Limb (tissue), 2 donors: ENCODE measurements at regions not wholly inside any gene's neighbourhood (a gene's known extent, or its start where the extent isn't known, plus 50 kb on each side); places are given as distances from the start of the nearest gene placed in this dataset.
A peak's percentile ranks its signal among the peaks of the same experiment; 100 is the strongest.
"Not testable (repeated sequence)": the region's sequence is repeated elsewhere in the genome, so short reads cannot be mapped to it uniquely, and the experiment has no call there.

Source experiments
- DNase-seq, 2 donors: peaks; one replicate each; pipeline ENCODE4 v3.0.0-alpha.2; 2016; ENCODE audit errors: extremely low spot score in 2 of 2

DNA sequence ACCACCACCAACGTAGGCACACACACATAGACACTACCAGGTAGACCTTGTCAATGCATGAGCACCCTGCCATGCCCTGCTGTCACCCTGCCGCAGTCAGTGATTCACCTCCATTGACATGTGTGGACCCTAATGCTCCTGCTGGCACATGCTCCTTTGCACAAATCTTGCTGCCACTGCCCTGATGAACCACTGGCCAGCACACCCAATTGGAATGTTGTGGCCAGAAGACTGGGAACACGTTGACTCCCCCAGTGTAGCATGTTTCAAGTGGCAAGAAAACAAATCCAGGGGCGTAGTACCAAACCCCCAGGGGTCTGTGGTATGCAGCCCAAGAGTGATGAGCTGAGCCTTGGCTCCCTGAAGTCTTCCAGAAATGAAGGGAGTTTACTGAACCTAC, 486.4 kb upstream of the KIF2B start:
- DNase-seq, result no peak

DNA sequence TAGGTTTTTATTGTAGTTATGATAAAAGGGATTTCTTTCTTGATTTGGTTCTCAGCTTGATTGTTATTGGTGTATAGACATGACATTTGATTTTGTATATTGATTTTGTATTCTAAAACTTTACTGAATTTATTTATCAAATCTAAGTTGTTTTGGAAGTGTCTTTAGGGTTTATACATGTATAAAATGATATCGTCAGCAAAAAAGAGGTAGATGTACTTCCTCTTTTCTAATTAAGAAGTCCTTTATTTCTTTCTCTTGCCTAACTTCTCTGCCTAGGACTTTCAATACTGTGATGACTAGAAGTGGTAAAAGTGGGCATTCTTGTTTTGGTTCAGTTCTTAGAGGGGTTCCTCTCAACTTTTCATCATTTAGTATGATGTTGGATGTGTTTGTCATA, 487.3 kb upstream of the KIF2B start:
- DNase-seq, result no peak

DNA sequence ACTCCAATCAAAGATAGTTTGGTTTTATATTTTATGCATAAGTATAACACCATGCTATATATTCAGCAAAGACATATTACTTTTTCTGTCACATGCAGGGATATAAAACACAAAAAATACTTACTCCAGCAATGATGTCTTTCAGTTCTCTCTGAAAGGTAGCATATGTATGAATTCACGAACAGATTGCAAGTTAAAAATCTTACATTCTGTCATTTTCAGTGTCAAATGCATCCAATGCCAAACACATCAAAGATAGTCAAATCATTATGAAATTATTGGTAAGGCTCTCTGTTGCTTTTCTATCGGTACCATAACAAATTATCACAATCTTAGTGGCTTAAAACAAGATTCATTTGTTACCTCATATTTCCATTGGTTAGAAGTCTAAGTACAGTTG, 492.0 kb upstream of the KIF2B start:
- DNase-seq, result no peak

DNA sequence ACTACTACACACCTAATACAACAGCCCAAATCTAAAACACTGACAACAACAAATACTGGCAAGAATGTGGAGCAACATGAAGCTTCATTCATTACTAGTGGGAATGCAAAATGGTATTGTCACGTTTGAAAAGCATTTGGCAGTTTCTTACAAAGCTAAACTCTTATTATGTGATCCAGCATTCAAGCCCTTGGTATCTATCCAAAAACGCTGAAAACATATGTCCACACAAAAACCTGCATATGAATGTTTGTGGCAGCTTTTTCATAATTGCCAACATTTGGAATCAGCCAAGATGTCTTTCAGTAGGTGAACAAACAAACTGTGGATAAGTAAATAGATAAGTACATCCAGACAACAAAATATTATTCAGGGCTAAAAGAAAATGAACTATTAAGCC, 501.1 kb upstream of the KIF2B start:
- no peak for DNase-seq

DNA sequence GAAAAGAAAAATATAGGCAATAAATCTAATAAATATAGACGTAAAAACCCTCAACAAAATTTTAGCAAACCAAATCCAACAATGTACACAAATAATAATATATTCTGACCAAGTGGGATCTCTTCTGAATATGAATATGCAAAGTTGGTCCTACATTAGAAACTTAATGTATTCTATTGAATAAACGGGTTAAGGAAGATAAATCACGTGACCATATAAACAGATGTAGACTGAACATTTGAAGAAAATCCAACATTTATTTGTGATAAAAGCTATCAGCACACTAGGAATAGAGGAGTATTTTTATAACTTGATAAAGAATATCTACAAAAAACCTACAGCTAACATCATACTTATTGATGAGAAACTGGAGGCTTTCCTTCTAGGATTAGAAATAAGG, 502.8 kb upstream of the KIF2B start:
- DNase-seq, result no peak

DNA sequence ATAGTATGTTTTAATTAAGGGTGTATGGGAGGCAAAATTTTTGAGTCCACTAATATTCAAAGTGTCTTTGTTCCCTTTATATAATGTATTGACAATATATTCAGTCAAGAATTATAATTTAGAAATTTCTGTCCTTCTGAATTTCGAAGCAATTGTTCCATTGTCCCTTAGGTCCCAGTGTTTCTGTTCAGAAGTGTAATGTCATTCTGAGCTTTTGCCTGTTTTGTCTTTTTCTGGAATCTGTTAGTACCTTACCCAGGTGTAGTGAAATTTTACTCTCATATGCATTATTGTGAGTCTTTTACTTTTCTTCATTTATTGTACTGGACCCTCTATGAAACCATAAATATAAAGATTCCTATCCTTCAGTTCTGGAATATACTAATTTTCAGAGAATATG, 505.7 kb upstream of the KIF2B start:
- DNase-seq, result no peak

DNA sequence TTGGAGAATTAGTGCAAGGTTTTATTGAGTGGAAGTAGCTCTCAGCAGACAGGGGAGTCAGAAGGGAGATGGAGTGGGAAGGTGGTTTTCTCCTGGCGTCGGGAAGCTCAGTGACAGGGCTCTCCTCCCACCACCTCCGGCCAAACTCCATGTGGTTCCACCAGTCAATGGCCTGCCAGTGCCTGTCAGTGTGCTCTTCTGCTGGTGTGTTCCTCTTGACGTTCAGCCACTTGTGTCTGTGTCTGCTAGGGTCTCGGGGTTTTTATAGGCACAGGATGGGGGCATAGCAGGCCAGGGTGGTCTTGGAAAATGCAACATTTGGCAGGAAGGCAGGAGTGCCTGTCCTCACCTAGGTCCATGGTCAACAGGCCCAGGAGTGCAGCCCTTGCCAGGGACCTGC, 506.7 kb upstream of the KIF2B start:
- DNase-seq, result no peak

DNA sequence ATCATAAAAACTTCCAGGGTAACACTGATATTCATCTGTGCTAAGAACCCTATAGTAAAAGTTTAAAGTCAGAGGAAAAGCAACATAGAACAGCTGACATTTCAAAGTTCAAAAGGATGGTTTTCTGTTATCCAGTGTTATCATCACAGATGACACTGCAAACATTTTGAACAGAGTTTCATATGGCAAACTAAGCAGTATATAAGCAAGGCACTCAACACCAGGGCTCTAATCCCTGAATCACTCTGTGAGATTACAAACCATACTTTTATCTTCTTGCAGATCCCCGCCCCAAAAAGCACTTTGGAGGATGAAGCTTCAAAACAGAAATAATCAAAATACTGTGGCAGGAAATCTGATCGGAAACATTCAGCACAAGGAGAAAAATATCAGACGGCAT, 508.2 kb upstream of the KIF2B start:
- no peak for DNase-seq

DNA sequence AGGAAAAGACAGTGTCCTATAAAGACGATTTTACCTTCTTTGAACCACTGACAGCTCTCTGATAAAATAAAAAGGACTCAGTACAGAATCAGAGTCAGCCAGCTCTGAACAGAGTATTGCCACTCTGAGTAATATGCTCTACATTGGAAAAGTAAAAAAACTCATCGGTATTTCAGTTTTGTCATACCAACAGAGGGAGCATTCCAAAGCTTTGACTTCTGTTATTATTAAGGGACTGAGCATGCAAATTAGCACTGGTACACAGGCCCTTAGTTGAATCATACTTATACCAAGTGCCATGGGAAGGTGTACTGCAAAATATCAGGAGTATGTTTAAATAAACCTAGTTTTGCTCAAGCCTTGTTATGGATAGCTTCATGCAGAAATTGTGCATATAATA, 509.0 kb upstream of the KIF2B start:
- no peak for DNase-seq

DNA sequence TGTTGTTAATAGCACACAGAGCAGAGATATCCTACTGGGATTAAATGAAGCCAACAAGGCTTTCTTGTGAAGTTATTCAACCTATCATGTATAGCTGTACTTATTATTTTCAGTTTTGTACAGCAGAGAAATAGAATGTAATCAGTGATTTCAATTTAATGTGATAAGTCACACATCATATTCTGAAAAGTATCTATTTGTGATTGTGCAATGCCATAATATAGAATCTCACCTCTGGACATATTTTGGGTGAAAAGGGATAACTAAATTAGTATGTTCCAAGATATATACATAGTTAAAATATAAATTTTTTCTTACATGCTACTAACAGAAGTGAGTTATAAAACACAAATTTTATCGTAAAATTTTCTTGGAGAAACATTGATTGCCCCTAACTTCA, 544.3 kb upstream of the KIF2B start:
- no peak for DNase-seq

DNA sequence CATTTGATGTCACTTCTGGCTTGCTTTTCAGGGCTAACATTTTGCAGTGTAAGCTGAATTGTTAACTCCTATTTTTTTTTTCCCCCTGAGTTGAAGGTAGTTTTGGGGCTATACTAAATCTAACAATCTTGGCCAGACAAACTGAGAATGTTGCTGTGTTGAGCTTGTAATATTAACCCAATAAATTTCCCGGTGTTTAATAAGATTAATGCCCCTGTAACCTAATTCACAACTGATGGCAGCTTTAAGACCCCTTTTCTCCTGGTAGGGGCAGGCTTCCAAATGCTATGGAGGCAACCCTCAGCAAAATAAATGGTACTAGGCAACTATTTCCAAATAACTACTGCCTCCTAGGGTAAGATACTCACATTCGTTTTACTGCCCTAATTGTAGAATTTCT, 549.6 kb upstream of the KIF2B start:
- DNase-seq, result no peak

DNA sequence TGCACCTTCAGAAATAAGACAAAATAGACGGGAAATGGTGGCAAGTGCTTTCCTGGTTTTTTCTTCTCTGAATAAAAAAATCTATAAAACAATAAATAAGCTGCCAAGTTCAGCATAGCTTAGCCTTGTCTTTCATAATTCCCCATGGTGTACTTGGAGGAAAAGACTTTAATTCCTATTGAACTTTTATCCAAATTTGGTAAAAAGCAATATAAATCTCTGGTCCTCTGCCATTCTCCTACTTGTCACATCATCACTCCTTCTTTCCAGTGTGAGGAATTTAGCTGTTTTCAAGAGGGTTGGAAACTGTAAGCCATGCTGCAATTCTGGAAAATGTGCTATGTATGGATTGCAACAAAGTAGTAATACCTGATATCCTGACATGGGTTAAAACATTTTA, 551.8 kb upstream of the KIF2B start:
- peak in 1 of 2 donors; percentile 54 for DNase-seq

DNA sequence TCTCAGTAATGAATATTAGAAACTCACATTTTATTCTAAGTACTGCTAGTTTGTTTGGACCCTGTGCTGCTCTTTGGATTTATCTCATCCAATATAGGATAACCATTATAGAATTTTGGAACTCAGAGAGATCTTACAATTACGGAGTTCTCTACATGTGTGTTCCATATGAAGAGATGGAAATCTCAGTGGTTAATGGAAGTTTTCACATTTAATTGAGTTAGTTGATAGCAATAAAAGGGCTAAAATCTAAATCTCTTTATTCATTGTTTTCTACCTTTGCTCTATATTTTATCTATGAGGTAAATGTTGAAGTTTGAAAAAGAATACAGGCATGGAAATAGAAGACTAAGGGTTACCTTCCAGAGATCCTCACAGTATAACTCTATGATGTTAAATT, 558.0 kb upstream of the KIF2B start:
- DNase-seq, result no peak

DNA sequence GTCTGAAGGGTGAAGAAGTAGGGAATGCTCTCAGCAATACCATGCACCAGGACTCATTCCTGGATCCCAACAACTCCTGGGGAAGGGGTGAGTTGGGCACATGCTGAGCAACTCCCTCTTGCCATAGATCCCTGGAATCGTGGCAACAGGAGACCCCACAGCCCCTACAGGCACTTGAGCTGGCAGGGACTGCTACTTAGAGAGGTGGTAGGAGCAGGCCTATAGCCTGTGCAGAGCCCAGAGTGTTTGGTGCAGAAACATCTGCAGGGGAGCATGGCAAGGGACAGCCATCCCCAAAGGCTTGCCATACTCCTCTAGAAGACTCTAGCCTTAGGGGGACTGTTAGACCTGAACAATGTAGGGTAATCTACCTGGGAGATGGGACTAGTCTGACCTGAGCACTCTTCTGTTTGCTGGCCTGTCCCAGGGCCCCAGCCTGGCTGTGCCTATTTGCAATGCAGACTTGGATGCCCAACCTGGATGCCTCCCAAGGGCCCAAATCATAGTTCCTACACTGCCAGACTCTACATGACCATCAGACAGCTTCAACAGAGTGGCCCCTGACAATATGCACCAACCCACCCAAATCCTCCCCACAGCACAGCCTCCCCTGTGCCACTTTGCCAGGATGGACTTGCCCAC, 568.6 kb upstream of the KIF2B start:
- no peak for DNase-seq

DNA sequence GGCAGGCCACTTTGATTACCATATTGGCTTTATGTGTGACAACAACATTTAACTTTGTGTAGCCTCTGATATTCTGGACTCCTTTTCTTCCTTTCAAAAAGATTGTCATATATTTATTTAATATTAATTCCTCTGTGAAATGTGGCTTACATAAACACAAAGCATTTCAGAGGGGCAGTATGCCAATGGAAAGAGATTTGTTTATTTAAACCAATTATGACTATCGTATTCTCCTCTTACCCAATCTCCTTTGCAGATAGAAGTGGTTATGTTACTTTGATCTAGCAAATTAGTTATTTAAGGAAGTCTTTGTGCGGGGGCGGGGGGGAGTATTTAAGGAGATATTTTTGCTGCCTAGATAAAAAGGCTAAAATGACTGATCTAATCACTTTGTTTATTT, 573.7 kb upstream of the KIF2B start:
- DNase-seq, result no peak

DNA sequence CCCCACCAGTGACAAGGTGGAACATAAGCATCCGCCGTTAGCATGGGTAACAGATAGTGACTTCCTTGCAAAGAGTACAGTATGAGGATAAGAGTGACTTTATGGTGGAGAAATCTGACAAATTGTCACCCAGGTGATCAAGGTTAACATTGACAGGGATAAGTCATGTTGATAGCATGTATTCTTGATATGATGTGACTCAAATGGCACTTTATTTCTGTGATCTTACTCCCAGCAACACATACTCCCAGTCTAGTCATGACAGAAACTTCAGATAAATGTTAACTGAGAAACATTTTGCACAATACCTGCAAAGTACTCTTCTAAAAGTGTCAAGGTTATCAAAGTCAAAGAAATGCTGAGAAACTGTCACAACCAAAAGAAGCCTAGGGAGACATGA, 588.6 kb upstream of the KIF2B start:
- DNase-seq, result no peak

DNA sequence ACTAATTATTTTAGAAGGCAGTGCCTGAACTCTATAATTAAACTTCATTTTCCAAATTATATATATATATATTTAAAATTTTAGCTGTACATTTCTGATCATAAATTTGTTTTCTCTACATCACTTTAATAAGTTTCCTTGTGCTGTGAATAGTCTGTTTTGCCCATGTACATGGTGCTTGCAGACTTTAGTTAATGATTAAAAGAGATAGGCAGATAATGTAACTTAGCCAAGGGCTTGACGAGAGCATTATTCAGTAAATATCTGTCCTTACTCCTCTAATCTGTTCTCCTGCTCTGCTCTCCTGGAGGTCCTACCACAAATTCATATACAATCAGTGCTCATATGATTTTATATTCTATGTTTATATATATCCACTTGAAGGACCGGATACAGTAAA, 595.2 kb upstream of the KIF2B start:
- DNase-seq, result no peak

DNA sequence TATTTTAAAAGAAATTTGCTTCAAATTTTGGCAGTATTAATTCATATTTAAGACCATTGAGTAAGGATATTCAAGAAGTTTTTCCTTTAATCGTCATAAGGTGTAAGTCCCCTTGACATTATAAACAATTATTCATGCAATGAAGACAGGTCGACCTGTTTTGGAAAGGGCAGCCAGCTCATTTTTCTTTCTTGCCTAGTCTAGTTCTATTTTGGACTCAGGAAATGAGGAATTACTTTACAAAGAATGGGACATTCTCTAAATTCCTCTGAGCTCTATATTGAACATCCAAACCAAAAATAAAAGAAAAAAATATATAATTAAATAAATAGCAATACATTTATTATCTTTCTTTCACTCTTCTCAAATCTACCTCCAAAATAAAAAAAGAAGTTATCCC, 595.6 kb upstream of the KIF2B start:
- DNase-seq, result no peak

DNA sequence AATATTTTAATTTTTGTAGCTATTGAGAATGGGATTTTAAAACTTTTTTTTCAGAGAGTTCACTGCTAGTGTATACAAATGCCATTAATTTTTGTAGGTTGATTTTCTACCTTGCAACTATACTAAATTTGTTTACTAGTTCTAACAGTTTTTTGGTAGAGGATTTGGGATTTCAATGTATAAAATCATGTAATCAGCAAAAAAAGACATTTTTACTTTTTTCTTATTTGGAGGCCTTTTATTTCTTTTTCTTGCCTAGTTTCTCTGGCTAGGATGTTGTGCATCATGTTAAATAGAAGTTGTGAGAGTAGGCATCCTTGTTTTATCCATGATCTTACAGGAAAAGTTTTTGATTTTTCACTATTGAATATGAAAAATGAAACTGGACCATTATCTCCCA, 602.9 kb upstream of the KIF2B start:
- no peak for DNase-seq

DNA sequence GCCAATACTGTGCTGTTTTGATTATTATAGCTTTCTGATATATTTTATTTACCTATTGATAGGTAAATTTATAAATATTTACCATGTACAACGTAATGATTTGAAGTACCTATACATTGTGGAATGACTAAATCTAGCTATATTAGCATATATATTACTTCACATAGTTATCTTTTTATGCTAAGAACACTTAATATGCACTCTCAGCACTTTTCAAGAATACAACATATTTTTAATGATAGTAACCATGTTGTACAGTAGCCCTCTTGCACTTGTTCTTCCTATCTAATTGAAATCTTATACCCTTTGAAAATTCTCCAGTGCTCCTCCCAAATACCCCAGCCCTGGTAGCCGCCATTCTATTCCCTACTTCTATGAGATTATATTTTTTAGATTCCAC, 604.0 kb upstream of the KIF2B start:
- DNase-seq, result no peak

DNA sequence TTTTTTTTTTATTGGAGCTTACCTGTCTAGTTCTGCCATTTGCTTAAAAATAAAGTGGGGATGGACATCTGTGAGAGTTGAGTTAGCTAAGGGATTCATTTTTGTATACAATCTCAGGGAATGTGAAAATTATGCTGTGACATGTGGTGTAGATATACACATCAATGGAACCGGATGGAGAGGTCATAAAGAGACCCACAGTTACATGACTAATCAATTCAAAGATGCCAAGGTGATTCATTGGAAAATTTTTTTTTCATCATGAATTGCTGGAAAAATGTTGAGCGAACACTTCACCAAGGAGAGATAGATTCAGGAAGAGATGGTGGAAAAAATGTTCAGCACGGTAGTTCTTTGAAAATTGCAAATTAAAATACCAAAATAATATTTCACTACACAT, 605.4 kb upstream of the KIF2B start:
- DNase-seq, result no peak

DNA sequence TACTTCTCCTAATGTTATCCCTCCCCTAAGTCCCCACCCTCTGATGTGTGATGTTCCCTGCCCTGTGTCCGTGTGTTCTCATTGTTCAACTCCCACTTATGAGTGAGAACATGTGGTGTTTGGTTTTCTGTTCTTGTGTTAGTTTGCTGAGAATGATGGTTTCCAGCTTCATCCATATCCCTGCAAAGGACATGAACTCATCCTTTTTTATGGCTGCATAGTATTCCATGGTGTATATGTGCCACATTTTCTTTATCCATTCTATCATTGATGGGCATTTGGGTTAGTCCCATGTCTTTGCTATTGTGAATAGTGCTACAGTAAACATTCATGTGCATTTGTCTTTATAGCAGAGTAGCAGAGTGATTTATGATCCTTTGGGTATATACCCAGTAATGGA, 613.8 kb upstream of the KIF2B start:
- DNase-seq, result not testable (repeated sequence)

DNA sequence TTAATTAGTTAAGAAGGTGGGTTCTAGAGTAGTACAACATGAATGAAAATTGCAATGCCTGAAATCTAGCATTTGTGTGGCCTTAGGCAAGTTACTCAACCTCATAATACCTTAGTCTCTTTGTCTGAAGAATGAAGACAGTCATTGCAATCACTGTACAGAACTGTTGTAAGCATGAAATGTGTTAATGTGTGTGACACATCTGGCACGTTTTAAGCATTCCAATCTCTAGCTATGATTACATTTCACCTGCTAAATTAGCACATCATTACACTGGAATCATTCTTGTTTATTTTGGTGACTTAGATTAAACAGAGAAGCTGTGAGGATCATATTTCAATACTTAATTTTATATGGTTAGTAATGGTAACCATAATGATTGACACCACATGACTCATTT, 629.7 kb upstream of the KIF2B start:
- DNase-seq, result no peak

DNA sequence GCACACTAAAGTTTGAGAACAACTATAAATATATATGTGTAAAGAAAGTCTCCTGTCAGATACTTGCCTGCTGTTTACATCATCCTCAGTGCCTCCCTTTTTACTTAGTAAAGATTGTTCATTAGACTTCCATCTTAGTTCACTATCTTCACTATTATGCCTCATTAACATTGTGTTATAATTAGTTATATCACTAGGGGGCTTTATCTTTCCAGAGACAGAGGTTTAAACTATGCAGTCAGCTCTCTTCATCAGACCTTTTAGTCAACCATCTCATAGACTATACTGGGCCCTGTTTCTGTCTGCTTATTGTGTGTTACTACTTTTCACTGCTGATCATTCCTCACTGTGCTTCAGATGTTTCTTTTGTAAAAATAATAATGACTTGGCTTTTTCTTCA, 630.8 kb upstream of the KIF2B start:
- no peak for DNase-seq
